Middle frontal gyrus (tissue), 1 donor: ENCODE measurements at regions not wholly inside any gene's neighbourhood (a gene's known extent, or its start where the extent isn't known, plus 50 kb on each side); places are given as distances from the start of the nearest gene placed in this dataset.
A peak's percentile ranks its signal among the peaks of the same experiment; 100 is the strongest.

Experiments used
- DNase-seq: peaks from one replicate; pipeline ENCODE4 v3.0.0-alpha.2; 2015; ENCODE audit warnings: low spot score; ENCODE audit errors: extremely low spot score

DNA sequence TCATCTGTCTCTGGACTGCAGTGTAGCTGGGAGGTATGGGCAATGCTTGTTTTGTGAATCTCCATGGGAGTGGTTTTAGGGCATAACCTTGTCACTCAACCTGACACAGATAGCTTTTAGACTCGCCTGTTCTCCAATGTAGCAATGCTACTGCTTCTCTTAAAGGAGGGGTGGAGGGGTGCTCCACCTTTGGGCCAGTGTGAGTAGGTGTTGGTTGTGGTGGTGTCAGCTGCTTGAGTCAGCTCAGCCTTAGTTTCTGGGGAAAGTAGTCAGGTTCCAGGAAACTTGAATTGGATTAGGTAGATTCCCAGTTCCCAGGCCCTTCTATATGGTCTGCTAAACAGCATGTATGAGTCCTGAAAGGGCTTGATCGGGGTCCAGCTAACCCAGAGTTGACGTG is 91.1 kb upstream of the PLPPR1 start:
- DNase-seq = no peak

DNA sequence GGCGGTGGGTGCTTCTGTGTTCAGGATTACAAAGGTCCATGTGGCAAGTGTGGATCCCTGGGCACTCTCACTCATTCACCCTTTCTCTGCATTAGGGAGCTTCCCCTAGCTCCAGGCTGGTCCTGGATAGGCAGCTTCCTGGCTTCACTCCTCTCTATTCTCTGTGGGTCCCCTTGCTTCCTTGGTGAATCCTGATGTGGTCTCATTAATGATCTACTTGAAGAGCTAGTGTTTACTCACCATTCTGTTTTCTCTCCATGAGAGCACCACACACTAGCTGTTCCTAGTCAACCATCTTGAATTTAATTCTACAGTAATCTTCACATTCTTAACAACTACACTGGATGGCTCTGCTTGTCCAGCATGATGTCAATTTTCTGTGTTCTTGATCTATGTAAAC is 90.0 kb upstream of the PLPPR1 start:
- no peak for DNase-seq

DNA sequence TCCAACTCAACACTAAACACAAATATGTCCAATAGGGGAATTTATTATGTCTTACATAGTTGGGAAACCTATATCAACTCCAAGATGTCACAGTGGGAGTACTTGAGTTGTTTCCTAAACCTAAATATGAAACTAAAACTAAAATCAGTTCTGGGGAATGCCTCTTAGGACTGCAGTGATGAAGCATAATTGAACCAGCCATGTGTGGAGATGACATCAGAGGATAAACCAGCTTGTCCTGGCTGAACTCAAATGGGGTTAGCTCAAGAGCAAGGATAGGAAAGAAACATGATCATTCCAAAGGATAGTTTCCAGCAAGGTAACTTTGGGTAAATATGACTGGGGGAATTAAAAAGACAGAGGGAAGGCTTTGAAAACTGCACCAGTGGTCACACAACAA is 88.9 kb upstream of the PLPPR1 start:
- DNase-seq = no peak

DNA sequence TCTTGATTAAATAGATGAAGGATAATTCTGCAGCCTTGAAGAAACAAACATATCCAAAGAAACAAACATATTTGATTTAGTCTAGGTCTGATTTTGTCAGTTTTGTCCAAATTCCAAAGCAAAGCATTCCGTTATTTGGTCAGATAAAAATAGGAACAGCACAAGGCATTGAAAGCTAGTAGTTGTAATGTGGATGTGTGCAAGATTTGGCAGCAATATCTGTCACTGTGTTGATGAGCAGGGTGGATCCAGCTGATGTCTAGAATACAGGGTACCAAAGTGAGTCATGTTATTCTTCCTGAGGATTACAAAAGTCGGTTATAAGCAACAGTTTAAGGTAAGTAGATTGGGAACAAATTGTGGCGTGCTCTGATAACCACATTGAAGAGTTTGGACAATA is 69.3 kb upstream of the PLPPR1 start:
- peak; percentile 5 for DNase-seq
